Parathyroid adenoma (tissue), 2 donors: ENCODE measurements at regions not wholly inside any gene's neighbourhood (a gene's known extent, or its start where the extent isn't known, plus 50 kb on each side); places are given as distances from the start of the nearest gene placed in this dataset.

ENCODE experiments used
- H2AFZ ChIP-seq: fragments of 300-600 bp; sonication (generic); one replicate; pipeline ENCODE4 v1.7.0; 2017; ENCODE audit warnings: antibody characterized with exemption, mild to moderate bottlenecking
- H3K27ac ChIP-seq: fragments of 300-600 bp; sonication (generic); one replicate; pipeline ENCODE4 v1.7.0; 2017
- H3K27me3 ChIP-seq: fragments of 300-600 bp; sonication (generic); one replicate; pipeline ENCODE4 v1.7.0; 2017; ENCODE audit warnings: low read length; ENCODE audit not compliant: control insufficient read depth, insufficient read depth
- H3K36me3 ChIP-seq: fragments of 300-600 bp; sonication (generic); one replicate; pipeline ENCODE4 v1.7.0; 2017; ENCODE audit warnings: low read length; ENCODE audit not compliant: control insufficient read depth, insufficient read depth
- H3K4me1 ChIP-seq: fragments of 300-600 bp; sonication (generic); one replicate; pipeline ENCODE4 v1.7.0; 2017; ENCODE audit warnings: control low read depth
- H3K4me2 ChIP-seq: fragments of 300-600 bp; sonication (generic); one replicate; pipeline ENCODE4 v1.7.0; 2017; ENCODE audit warnings: low read length
- H3K4me3 ChIP-seq: fragments of 300-600 bp; sonication (generic); one replicate; pipeline ENCODE4 v1.7.0; 2017; ENCODE audit warnings: low read depth, low read length
- H3K79me2 ChIP-seq: fragments of 300-600 bp; sonication (generic); one replicate; pipeline ENCODE4 v1.7.0; 2017; ENCODE audit warnings: control low read depth
- H3K9ac ChIP-seq: fragments of 300-600 bp; sonication (generic); one replicate; pipeline ENCODE4 v1.7.0; 2017; ENCODE audit warnings: mild to moderate bottlenecking
- H3K9me3 ChIP-seq: fragments of 300-600 bp; sonication (generic); one replicate; pipeline ENCODE4 v1.7.0; 2017; ENCODE audit warnings: low read length; ENCODE audit not compliant: control insufficient read depth
- CTCF ChIP-seq: fragments of 300-600 bp; sonication (generic); IDR thresholded peaks from one replicate; pipeline ENCODE4 v1.7.0; 2017; ENCODE audit warnings: antibody characterized with exemption, mild to moderate bottlenecking
- donor health status: primary hyperparathyroidism.

DNA sequence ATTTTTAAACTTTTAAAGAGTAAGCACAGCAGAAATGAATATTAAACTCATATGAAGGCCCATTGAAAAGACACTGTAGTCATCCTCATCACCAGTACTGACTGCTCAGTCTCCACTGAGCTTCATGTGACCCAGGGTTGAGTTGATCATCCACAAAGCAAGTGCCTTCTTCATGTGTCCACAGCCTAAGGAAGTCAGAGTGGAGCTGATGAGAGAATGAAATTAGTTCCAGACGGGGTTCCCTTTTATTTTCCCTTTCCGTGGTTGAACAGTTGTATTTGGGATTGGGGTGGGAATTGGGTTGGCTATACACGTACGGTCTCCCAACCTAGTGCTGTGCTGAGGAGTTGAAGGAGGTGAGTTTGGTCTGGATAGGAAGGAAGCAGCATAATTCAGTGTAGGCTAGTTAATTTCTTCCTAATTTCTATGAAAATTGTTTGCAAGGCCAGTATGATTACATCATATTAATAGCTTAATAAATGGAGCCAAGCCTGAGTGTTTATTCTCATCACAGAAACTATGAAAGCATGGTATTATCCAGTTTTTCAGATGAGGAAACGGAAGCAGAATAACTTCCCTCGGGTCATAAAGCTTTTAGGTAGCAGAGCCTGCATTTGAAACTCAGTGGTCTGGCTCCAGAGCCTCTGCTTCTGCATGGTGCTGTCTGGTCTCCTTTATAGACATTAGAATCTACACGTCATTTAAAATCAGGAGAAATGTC is 103.9 kb upstream of the DMRT1 start:
- no peak overlapping the region for H3K9ac ChIP-seq
- no peaks in the 10 kb centered on the region for H3K9me3 ChIP-seq
- H2AFZ ChIP-seq, result no peak overlapping the region
- no peak overlapping the region for H3K27ac ChIP-seq
- no peaks in the 10 kb centered on the region for H3K4me1 ChIP-seq
- H3K79me2 ChIP-seq, result no peaks in the 10 kb centered on the region
- H3K27me3 ChIP-seq, result no peaks in the 10 kb centered on the region
- no peak for TF ChIP-seq CTCF
- H3K4me2 ChIP-seq, result no peak overlapping the region
- H3K36me3 ChIP-seq, result no peaks in the 10 kb centered on the region
- H3K4me3 ChIP-seq, result no peak overlapping the region

GRCh38 chr9:738209-738915 is 103.1 kb upstream of the DMRT1 start:
- H3K27ac ChIP-seq, result no peak overlapping the region
- no peak overlapping the region for H3K4me3 ChIP-seq
- no peaks in the 10 kb centered on the region for H3K79me2 ChIP-seq
- H3K4me1 ChIP-seq, result no peaks in the 10 kb centered on the region
- H3K27me3 ChIP-seq, result no peaks in the 10 kb centered on the region
- no peak overlapping the region for H2AFZ ChIP-seq
- H3K4me2 ChIP-seq, result no peak overlapping the region
- no peaks in the 10 kb centered on the region for H3K36me3 ChIP-seq
- no peaks in the 10 kb centered on the region for H3K9me3 ChIP-seq
- no peak for TF ChIP-seq CTCF
- no peak overlapping the region for H3K9ac ChIP-seq

GRCh38 chr9:739362-739761 is 102.1 kb upstream of the DMRT1 start:
- Histone ChIP-seq H3K79me2 (no peaks in the 10 kb centered on the region), H3K9ac (no peak overlapping the region), H3K4me2 (no peak overlapping the region), H3K4me1 (no peaks in the 10 kb centered on the region), H3K27ac (no peak overlapping the region), H3K9me3 (no peaks in the 10 kb centered on the region), H3K36me3 (no peaks in the 10 kb centered on the region), H2AFZ (no peak overlapping the region), H3K4me3 (no peak overlapping the region), H3K27me3 (no peaks in the 10 kb centered on the region)
- no peak for TF ChIP-seq CTCF

DNA sequence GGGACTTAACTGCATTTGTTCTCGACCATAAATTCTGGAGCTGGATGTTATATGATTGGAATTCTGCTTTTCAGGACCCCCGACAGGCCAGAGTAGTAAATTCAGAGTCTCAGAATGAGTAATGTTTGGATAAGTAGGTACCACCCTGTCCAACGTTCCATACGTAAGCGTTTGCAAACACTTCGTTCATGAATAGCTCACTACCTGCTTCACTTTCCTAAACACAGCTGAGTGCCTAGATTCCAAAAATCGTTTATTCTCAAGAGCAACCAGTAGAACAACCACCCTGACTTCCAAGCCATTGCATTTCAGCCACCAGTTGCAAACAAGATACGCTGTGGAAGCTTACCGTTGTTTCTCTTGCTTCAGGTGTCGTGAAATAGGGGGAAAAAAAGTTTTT is 101.3 kb upstream of the DMRT1 start:
- no peak for TF ChIP-seq CTCF
- no peaks in the 10 kb centered on the region for H3K9me3 ChIP-seq
- H3K27me3 ChIP-seq, result no peaks in the 10 kb centered on the region
- no peaks in the 10 kb centered on the region for H3K4me1 ChIP-seq
- no peaks in the 10 kb centered on the region for H3K36me3 ChIP-seq
- H3K9ac ChIP-seq, result no peak overlapping the region
- no peak overlapping the region for H2AFZ ChIP-seq
- no peak overlapping the region for H3K27ac ChIP-seq
- H3K4me3 ChIP-seq, result no peak overlapping the region
- H3K4me2 ChIP-seq, result no peak overlapping the region
- H3K79me2 ChIP-seq, result no peaks in the 10 kb centered on the region
